Erythroblast (primary cell): ENCODE measurements at regions not wholly inside any gene's neighbourhood (a gene's known extent, or its start where the extent isn't known, plus 50 kb on each side); places are given as distances from the start of the nearest gene placed in this dataset.

Experiments used
- DNase-seq, 2 experiments: peaks; one replicate each; lab custom pipeline; 2025; lab: John Stamatoyannopoulos, UW
- GATA1 ChIP-seq: IDR thresholded peaks from 2 replicates; pipeline ENCODE4 v1.6.1; 2011; ENCODE audit warnings: low read depth, mild to moderate bottlenecking, control low read depth, low read length, moderate library complexity
- POLR2A ChIP-seq: IDR thresholded peaks from 2 replicates; pipeline ENCODE4 v1.6.1; 2011; ENCODE audit warnings: mild to moderate bottlenecking, low read length

- no peak for TF ChIP-seq GATA1
- no peak for TF ChIP-seq POLR2A
- DNase-seq = no peak
Observed at GRCh38 chr15:95345867-95346266, 984.6 kb upstream of the NR2F2 start.

GRCh38 chr15:95346721-95347475 lies 983.6 kb upstream of the NR2F2 start:
- TF ChIP-seq POLR2A (no peak), GATA1 (no peak)

GRCh38 chr15:95347837-95348236 lies 982.7 kb upstream of the NR2F2 start:
- TF ChIP-seq GATA1 = no peak
- no peak for TF ChIP-seq POLR2A
- DNase-seq = no peak

More at GRCh38 chr15:95346721-95347475, 983.6 kb upstream of the NR2F2 start:
- no peak for DNase-seq

GRCh38 chr15:95350908-95351307 lies 979.6 kb upstream of the NR2F2 start:
- no peak for DNase-seq
- no peak for TF ChIP-seq POLR2A
- no peak for TF ChIP-seq GATA1

GRCh38 chr15:95352631-95353187 lies 977.8 kb upstream of the NR2F2 start:
- no peak for DNase-seq
- TF ChIP-seq GATA1 = no peak
- TF ChIP-seq POLR2A = no peak

GRCh38 chr15:95353512-95353911 lies 977.0 kb upstream of the NR2F2 start:
- DNase-seq = no peak
- TF ChIP-seq GATA1 (no peak), POLR2A (no peak)

GRCh38 chr15:95359966-95360365 lies 970.5 kb upstream of the NR2F2 start:
- DNase-seq = no peak

GRCh38 chr15:95362306-95362705 lies 968.2 kb upstream of the NR2F2 start:
- TF ChIP-seq GATA1 (no peak), POLR2A (no peak)
- no peak for DNase-seq

More at GRCh38 chr15:95359966-95360365, 970.5 kb upstream of the NR2F2 start:
- TF ChIP-seq GATA1 (no peak), POLR2A (no peak)

- TF ChIP-seq POLR2A (no peak), GATA1 (no peak)
- no peak for DNase-seq
Observed at GRCh38 chr15:95363646-95364045, 966.9 kb upstream of the NR2F2 start.

- TF ChIP-seq POLR2A (no peak), GATA1 (no peak)
- no peak for DNase-seq
Observed at GRCh38 chr15:95365511-95366107, 964.9 kb upstream of the NR2F2 start.

- DNase-seq = no peak
- TF ChIP-seq POLR2A (no peak), GATA1 (no peak)
Observed at GRCh38 chr15:95368191-95368590, 962.3 kb upstream of the NR2F2 start.

GRCh38 chr15:95368755-95369601 lies 961.5 kb upstream of the NR2F2 start:
- TF ChIP-seq GATA1 = no peak
- no peak for TF ChIP-seq POLR2A
- no peak for DNase-seq

GRCh38 chr15:95370291-95370690 lies 960.2 kb upstream of the NR2F2 start:
- DNase-seq = no peak
- TF ChIP-seq GATA1 = no peak
